ENCODE measurements at regions not wholly inside any gene's neighbourhood (a gene's known extent, or its start where the extent isn't known, plus 50 kb on each side); places are given as distances from the start of the nearest gene placed in this dataset.
"Not testable (repeated sequence)": the region's sequence is repeated elsewhere in the genome, so short reads cannot be mapped to it uniquely, and the experiment has no call there.

DNA sequence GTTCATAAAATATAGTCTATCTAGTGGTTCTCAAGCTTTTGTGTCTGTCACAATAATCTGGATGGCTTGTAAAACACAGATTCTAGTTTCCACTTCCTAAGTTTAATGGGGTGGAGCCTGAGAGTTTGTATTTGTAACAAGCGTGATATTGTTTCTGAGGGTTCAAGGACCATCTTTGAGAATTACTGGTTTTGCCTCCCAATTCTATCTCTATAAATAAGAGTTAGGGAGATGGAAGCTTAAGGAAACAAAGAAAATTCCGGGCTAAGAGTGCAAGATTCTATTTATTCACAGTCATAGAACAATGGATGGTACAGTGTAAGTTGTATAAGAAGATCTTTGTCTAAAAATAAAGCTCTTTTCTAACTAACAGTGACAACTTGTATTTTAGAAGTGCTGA, 55.4 kb upstream of the TRIM77 start:
- H3K36me3 Mint-ChIP-seq (ENCODE audit: low read depth); H3K27ac Mint-ChIP-seq (ENCODE audit: unreplicated experiment): not testable (repeated sequence)

DNA sequence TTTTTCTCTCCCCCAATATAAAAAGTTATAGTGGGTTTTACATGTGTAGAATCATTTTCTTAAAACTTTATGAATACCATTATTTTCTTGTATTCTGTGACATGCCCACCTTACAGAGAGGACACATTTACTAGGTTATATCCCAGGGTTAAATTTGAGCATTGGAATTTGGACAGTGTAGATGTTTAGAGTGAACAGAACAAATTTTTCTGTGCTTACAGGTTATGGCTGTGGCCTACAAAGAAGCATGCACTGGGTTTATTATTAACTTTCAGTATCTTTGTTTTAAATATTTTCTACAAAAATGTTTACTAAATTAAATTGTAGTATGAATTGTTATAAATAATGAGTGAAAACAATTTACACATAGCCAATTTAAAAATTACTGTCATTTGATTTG, 51.3 kb upstream of the TRIM77 start:
- not testable (repeated sequence) for H3K27ac Mint-ChIP-seq (ENCODE audit: unreplicated experiment); H3K9me3 Mint-ChIP-seq (ENCODE audit: low read depth); H3K4me1 Mint-ChIP-seq (ENCODE audit: low read depth); H3K4me3 Mint-ChIP-seq (ENCODE audit: unreplicated experiment); DNase-seq (ENCODE audit: low spot score); H3K36me3 Mint-ChIP-seq (ENCODE audit: low read depth)
- peaks cover 18% of the 10 kb centered on the region for H3K27me3 Mint-ChIP-seq (ENCODE audit: low read depth)

More for the DNA sequence above, 55.4 kb upstream of the TRIM77 start:
- not testable (repeated sequence) for H3K4me1 Mint-ChIP-seq (ENCODE audit: low read depth); H3K4me3 Mint-ChIP-seq (ENCODE audit: unreplicated experiment); H3K9me3 Mint-ChIP-seq (ENCODE audit: low read depth); DNase-seq (ENCODE audit: low spot score)
- H3K27me3 Mint-ChIP-seq (ENCODE audit: low read depth): peaks cover 27% of the 10 kb centered on the region

DNA sequence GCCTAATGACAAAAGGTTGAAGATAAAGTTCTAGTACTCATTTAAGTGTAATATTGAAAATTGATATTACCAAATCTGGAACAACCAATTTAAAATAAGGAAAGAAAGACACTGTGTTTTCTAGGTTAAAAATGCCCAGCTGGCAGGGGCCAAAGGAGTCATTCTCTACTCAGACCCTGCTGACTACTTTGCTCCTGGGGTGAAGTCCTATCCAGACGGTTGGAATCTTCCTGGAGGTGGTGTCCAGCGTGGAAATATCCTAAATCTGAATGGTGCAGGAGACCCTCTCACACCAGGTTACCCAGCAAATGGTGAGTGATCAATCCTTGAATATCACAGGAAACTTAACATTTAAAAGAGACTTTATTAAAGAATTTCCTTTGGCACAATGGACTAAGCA, 50.7 kb upstream of the TRIM77 start:
- DNase-seq (ENCODE audit: low spot score); H3K9me3 Mint-ChIP-seq (ENCODE audit: low read depth); H3K4me3 Mint-ChIP-seq (ENCODE audit: unreplicated experiment); H3K4me1 Mint-ChIP-seq (ENCODE audit: low read depth); H3K36me3 Mint-ChIP-seq (ENCODE audit: low read depth); H3K27ac Mint-ChIP-seq (ENCODE audit: unreplicated experiment): not testable (repeated sequence)
- H3K27me3 Mint-ChIP-seq (ENCODE audit: low read depth): peaks cover 16% of the 10 kb centered on the region

DNA sequence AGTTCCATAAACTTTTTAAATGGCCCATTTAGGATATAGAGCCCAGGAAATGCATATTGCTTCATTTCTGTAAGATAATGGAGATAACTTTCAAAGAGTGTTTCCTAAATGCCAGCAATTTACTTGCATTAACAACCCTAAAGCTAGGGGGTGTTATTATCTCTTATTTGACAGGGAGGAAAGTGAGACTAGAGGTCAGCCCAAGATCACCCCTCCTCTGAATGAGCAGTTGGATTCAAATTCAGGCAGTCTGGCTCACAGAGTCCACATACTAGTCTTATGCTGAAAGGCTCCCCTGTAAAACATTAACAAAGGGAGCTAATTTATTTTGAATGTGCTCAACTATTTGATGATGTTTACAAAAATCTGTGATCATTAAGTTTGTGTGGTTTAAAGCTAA, 49.9 kb upstream of the TRIM77 start:
- Mint-ChIP-seq H3K9me3 (ENCODE audit: low read depth) (no peaks in the 10 kb centered on the region), H3K27me3 (ENCODE audit: low read depth) (peaks cover 16% of the 10 kb centered on the region), H3K4me3 (ENCODE audit: unreplicated experiment) (no peak overlapping the region), H3K27ac (ENCODE audit: unreplicated experiment) (no peak overlapping the region), H3K4me1 (ENCODE audit: low read depth) (no peaks in the 10 kb centered on the region), H3K36me3 (ENCODE audit: low read depth) (peaks cover 2% of the 10 kb centered on the region)
- DNase-seq (ENCODE audit: low spot score): no peak
- TF ChIP-seq, protein P1, sequence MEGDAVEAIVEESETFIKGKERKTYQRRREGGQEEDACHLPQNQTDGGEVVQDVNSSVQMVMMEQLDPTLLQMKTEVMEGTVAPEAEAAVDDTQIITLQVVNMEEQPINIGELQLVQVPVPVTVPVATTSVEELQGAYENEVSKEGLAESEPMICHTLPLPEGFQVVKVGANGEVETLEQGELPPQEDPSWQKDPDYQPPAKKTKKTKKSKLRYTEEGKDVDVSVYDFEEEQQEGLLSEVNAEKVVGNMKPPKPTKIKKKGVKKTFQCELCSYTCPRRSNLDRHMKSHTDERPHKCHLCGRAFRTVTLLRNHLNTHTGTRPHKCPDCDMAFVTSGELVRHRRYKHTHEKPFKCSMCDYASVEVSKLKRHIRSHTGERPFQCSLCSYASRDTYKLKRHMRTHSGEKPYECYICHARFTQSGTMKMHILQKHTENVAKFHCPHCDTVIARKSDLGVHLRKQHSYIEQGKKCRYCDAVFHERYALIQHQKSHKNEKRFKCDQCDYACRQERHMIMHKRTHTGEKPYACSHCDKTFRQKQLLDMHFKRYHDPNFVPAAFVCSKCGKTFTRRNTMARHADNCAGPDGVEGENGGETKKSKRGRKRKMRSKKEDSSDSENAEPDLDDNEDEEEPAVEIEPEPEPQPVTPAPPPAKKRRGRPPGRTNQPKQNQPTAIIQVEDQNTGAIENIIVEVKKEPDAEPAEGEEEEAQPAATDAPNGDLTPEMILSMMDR (IDR thresholded peaks at IDR 0.05): no peak
